H9 (cell line): ENCODE measurements at regions not wholly inside any gene's neighbourhood (a gene's known extent, or its start where the extent isn't known, plus 50 kb on each side); places are given as distances from the start of the nearest gene placed in this dataset.

ENCODE experiments used
- DNase-seq: peaks from one replicate; pipeline ENCODE4 v3.0.0-alpha.2; 2017
- H2AFZ ChIP-seq: one replicate; pipeline ENCODE4 v1.6.1; 2013; ENCODE audit warnings: mild to moderate bottlenecking, low read length, control low read depth, moderate library complexity
- H2AK5ac ChIP-seq: 2 replicates; pipeline ENCODE4 v1.6.1; 2013; ENCODE audit warnings: low read length, control low read depth, mixed read lengths; ENCODE audit not compliant: insufficient read length
- H2BK120ac ChIP-seq: one replicate; pipeline ENCODE4 v1.6.1; 2013; ENCODE audit warnings: low read depth, mild to moderate bottlenecking, low read length, control low read depth, inconsistent platforms; ENCODE audit not compliant: poor library complexity, severe bottlenecking
- H2BK12ac ChIP-seq: 2 replicates; pipeline ENCODE4 v1.6.1; 2013; ENCODE audit warnings: low read length, control low read depth, mixed read lengths, low read depth; ENCODE audit not compliant: insufficient read length
- H2BK15ac ChIP-seq: 2 replicates; pipeline ENCODE4 v1.6.1; 2013; ENCODE audit warnings: low read depth, low read length, control low read depth
- H2BK20ac ChIP-seq: one replicate; pipeline ENCODE4 v1.6.1; 2013; ENCODE audit warnings: low read depth, mild to moderate bottlenecking, low read length, control low read depth, inconsistent platforms; ENCODE audit not compliant: poor library complexity, severe bottlenecking
- H2BK5ac ChIP-seq: 2 replicates; pipeline ENCODE4 v1.6.1; 2013; ENCODE audit warnings: low read length, control low read depth, mixed read lengths; ENCODE audit not compliant: insufficient read length
- H3K14ac ChIP-seq: 2 replicates; pipeline ENCODE4 v1.6.1; 2013; ENCODE audit warnings: low read length, control low read depth; ENCODE audit not compliant: insufficient read depth
- H3K18ac ChIP-seq: 2 replicates; pipeline ENCODE4 v1.6.1; 2013; ENCODE audit warnings: low read depth, mild to moderate bottlenecking, mixed read lengths, low read length, control low read depth; ENCODE audit not compliant: insufficient read length
- H3K23ac ChIP-seq: 2 replicates; pipeline ENCODE4 v1.6.1; 2013; ENCODE audit warnings: low read length, control low read depth, mixed read lengths, low read depth; ENCODE audit not compliant: insufficient read length
- H3K23me2 ChIP-seq: 2 replicates; pipeline ENCODE4 v1.6.1; 2013; ENCODE audit warnings: low read depth, mild to moderate bottlenecking, mixed read lengths, low read length, control low read depth; ENCODE audit not compliant: insufficient read length, poor library complexity, severe bottlenecking
- H3K27ac ChIP-seq: 2 replicates; pipeline ENCODE4 v1.5.1; 2013; ENCODE audit warnings: low read length, control low read depth, mixed read lengths, low read depth; ENCODE audit not compliant: insufficient read length
- H3K27me3 ChIP-seq: 2 replicates; pipeline ENCODE4 v1.6.1; 2013; ENCODE audit warnings: low read length, control low read depth, inconsistent platforms; ENCODE audit not compliant: insufficient read depth
- H3K4ac ChIP-seq: 2 replicates; pipeline ENCODE4 v1.6.1; 2013; ENCODE audit warnings: low read depth, mild to moderate bottlenecking, control low read depth, inconsistent platforms, low read length, moderate library complexity
- H3K4me1 ChIP-seq: 2 replicates; pipeline ENCODE4 v1.6.1; 2013; ENCODE audit warnings: low read length, control low read depth, inconsistent platforms; ENCODE audit not compliant: insufficient read depth
- H3K4me2 ChIP-seq: 2 replicates; pipeline ENCODE4 v1.6.1; 2013; ENCODE audit warnings: low read length, control low read depth, mixed read lengths; ENCODE audit not compliant: insufficient read length, insufficient read depth
- H3K56ac ChIP-seq: 2 replicates; pipeline ENCODE4 v1.6.1; 2013; ENCODE audit warnings: low read depth, mild to moderate bottlenecking, mixed read lengths, low read length, control low read depth; ENCODE audit not compliant: insufficient read length
- H3K79me1 ChIP-seq: 2 replicates; pipeline ENCODE4 v1.6.1; 2013; ENCODE audit warnings: low read depth, mild to moderate bottlenecking, moderate library complexity, low read length, control low read depth, inconsistent platforms; ENCODE audit not compliant: insufficient read depth, poor library complexity, severe bottlenecking
- H3K79me2 ChIP-seq: 2 replicates; pipeline ENCODE4 v1.6.1; 2013; ENCODE audit warnings: low read length, control low read depth, inconsistent platforms; ENCODE audit not compliant: insufficient read depth
- H3K9ac ChIP-seq: 2 replicates; pipeline ENCODE4 v1.6.1; 2013; ENCODE audit warnings: low read length, control low read depth, mixed read lengths; ENCODE audit not compliant: insufficient read length; ENCODE audit errors: extremely low read depth
- H3K9me3 ChIP-seq: one replicate; pipeline ENCODE4 v1.6.1; 2013; ENCODE audit warnings: low read depth, low read length, inconsistent platforms; ENCODE audit not compliant: control insufficient read depth
- H3T11ph ChIP-seq: one replicate; pipeline ENCODE4 v1.6.1; 2013; ENCODE audit warnings: mild to moderate bottlenecking, low read length, control low read depth, inconsistent platforms
- H4K20me1 ChIP-seq: one replicate; pipeline ENCODE4 v1.6.1; 2013; ENCODE audit not compliant: control insufficient read depth, insufficient read length, insufficient read depth
- H4K5ac ChIP-seq: 2 replicates; pipeline ENCODE4 v1.6.1; 2013; ENCODE audit warnings: low read depth, mild to moderate bottlenecking, mixed read lengths, low read length, control low read depth; ENCODE audit not compliant: insufficient read length
- H4K8ac ChIP-seq: replicated peaks from 2 replicates; pipeline ENCODE4 v1.6.1; 2013; ENCODE audit warnings: low read length, control low read depth, mixed read lengths, low read depth; ENCODE audit not compliant: insufficient read length
- H4K91ac ChIP-seq: 2 replicates; pipeline ENCODE4 v1.6.1; 2013; ENCODE audit warnings: low read depth, mild to moderate bottlenecking, moderate library complexity, mixed read lengths, low read length, control low read depth; ENCODE audit not compliant: insufficient read length
- H3K27ac Mint-ChIP-seq, 3 experiments: 2 replicates in 2 of 3; 3 replicates in 1 of 3; pipeline ENCODE4 v1.8.0; 2020 to 2021; ENCODE audit warnings: mixed read lengths in 3 of 3, mild to moderate bottlenecking in 1 of 3, moderate library complexity in 1 of 3
- H3K27me3 Mint-ChIP-seq: 2 replicates; pipeline ENCODE4 v1.8.0; 2021; ENCODE audit warnings: low read depth, mild to moderate bottlenecking, moderate library complexity, mixed read lengths
- H3K36me3 Mint-ChIP-seq, 3 experiments: 2 replicates in 2 of 3; 3 replicates in 1 of 3; pipeline ENCODE4 v1.8.0; 2020 to 2021; ENCODE audit warnings: low read depth in 3 of 3, mixed read lengths in 3 of 3; ENCODE audit not compliant: insufficient read depth in 1 of 3
- H3K4me1 Mint-ChIP-seq, 2 experiments: 2 replicates each; pipeline ENCODE4 v1.8.0; 2020; ENCODE audit warnings: mixed read lengths in 2 of 2
- H3K4me3 Mint-ChIP-seq, 2 experiments: 2 replicates in 1 of 2; 3 replicates in 1 of 2; pipeline ENCODE4 v1.8.0; 2020 to 2021; ENCODE audit warnings: mild to moderate bottlenecking in 2 of 2, mixed read lengths in 2 of 2, moderate library complexity in 1 of 2
- H3K9me3 Mint-ChIP-seq, 2 experiments: 2 replicates in 1 of 2; 3 replicates in 1 of 2; pipeline ENCODE4 v1.8.0; 2020; ENCODE audit warnings: mild to moderate bottlenecking in 2 of 2, mixed read lengths in 2 of 2, moderate library complexity in 1 of 2
- WGBS: extraction: QIAGEN DNeasy Blood & Tissue Kit; methylation state at CpG from one replicate; pipeline ENCODE4 v1.1.7; 2013; ENCODE audit warnings: missing lambda C conversion rate, low lambda C conversion rate, mixed read lengths; ENCODE audit not compliant: insufficient read length; ENCODE audit errors: extremely low coverage; 5-methylcytosine and 5-hydroxymethylcytosine counted together
- TF ChIP-seq, protein P1 (sequence below): fragments of 200-600 bp; sonication (generic); conservative IDR thresholded peaks from 3 replicates; pipeline ENCODE4 v1.8.0; 2021; ENCODE audit warnings: antibody characterized with exemption, mild to moderate bottlenecking

GRCh38 chrX:79572566-79572965 is 205.4 kb upstream of the ITM2A start:
- TF ChIP-seq, protein P1, sequence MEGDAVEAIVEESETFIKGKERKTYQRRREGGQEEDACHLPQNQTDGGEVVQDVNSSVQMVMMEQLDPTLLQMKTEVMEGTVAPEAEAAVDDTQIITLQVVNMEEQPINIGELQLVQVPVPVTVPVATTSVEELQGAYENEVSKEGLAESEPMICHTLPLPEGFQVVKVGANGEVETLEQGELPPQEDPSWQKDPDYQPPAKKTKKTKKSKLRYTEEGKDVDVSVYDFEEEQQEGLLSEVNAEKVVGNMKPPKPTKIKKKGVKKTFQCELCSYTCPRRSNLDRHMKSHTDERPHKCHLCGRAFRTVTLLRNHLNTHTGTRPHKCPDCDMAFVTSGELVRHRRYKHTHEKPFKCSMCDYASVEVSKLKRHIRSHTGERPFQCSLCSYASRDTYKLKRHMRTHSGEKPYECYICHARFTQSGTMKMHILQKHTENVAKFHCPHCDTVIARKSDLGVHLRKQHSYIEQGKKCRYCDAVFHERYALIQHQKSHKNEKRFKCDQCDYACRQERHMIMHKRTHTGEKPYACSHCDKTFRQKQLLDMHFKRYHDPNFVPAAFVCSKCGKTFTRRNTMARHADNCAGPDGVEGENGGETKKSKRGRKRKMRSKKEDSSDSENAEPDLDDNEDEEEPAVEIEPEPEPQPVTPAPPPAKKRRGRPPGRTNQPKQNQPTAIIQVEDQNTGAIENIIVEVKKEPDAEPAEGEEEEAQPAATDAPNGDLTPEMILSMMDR, result no peak
- Mint-ChIP-seq H3K27ac (no peak overlapping the region), H3K9me3 (peaks cover 50 to 65% of the 10 kb centered on the region in 2 experiments), H3K36me3 (peaks cover 0 to 7% (median 3%) of the 10 kb centered on the region in 3 experiments; a peak in 3 of 7 replicates), H3K27me3 (no peaks in the 10 kb centered on the region), H3K4me3 (no peak overlapping the region), H3K4me1 (no peaks in the 10 kb centered on the region)
- Histone ChIP-seq H2BK120ac (no peak overlapping the region), H3K9me3 (peaks cover 19% of the 10 kb centered on the region), H3K4me1 (no peaks in the 10 kb centered on the region), H3K14ac (no peak overlapping the region), H3T11ph (no peak overlapping the region), H3K27ac (no peak overlapping the region), H4K91ac (no peak overlapping the region), H2BK12ac (no peak overlapping the region), H4K5ac (no peak overlapping the region), H2AFZ (no peak overlapping the region), H3K9ac (no peak overlapping the region), H3K23me2 (no peaks in the 10 kb centered on the region), H3K79me1 (no peaks in the 10 kb centered on the region), H3K4me2 (no peak overlapping the region), H3K18ac (no peak overlapping the region), H2BK15ac (no peak overlapping the region), H3K56ac (no peak overlapping the region), H2BK5ac (no peak overlapping the region), H3K79me2 (no peaks in the 10 kb centered on the region), H3K23ac (no peak overlapping the region), H3K27me3 (no peaks in the 10 kb centered on the region), H3K4ac (no peak overlapping the region), H2AK5ac (no peak overlapping the region), H4K20me1 (no peaks in the 10 kb centered on the region), H2BK20ac (no peak overlapping the region), H4K8ac (no peak overlapping the region)
- no CpG with 5 or more reads among the region's 6 CpGs for WGBS
- DNase-seq, result no peak
